T-cell (primary cell): ENCODE measurements at regions not wholly inside any gene's neighbourhood (a gene's known extent, or its start where the extent isn't known, plus 50 kb on each side); places are given as distances from the start of the nearest gene placed in this dataset.
"Not testable (repeated sequence)": the region's sequence is repeated elsewhere in the genome, so short reads cannot be mapped to it uniquely, and the experiment has no call there.

Experiments used
- ATAC-seq, 4 experiments: fragments of 200-7000 bp in 3 of 4; fragments of 150-1000 bp in 1 of 4; cut with Tn5 transposase; replicated peaks in 1 of 4; 1 replicate in 3 of 4; 2 replicates in 1 of 4; pipeline ENCODE4 v1.10.0; 2021; ENCODE audit warnings: moderate library complexity in 3 of 4, mild to moderate bottlenecking in 2 of 4, moderate number of reproducible peaks in 1 of 4
- CTCF ChIA-PET, 2 donors: fragments of 300-600 bp; sonication (Branson Sonifier 250); formaldehyde crosslinking; loops; one replicate each; lab custom pipeline; 2022; ENCODE audit warnings: antibody characterized with exemption in 2 of 2; lab: Charles Lee
- POLR2A ChIA-PET, 2 donors: fragments of 300-600 bp; sonication (Branson Sonifier 250); formaldehyde crosslinking; loops; one replicate each; lab custom pipeline; 2022; ENCODE audit warnings: antibody characterized with exemption in 2 of 2; lab: Charles Lee
- DNase-seq, 35 experiments: peaks; one replicate each; pipeline versions ENCODE4 v3.0.0 to v3.0.0-alpha.2; 2013 to 2023
- H3K27ac ChIP-seq: one replicate; pipeline ENCODE4 v1.5.1; 2013; ENCODE audit warnings: low read length
- H3K27me3 ChIP-seq, 2 experiments: replicated peaks in 1 of 2; 1 replicate in 1 of 2; 2 replicates in 1 of 2; pipeline versions ENCODE4 v1.6.1 to v1.7.0; 2013; ENCODE audit warnings: low read length in 1 of 2, mixed read lengths in 1 of 2; ENCODE audit not compliant: control insufficient read depth in 2 of 2, insufficient read depth in 2 of 2; ENCODE audit errors: extremely low read depth in 1 of 2
- H3K36me3 ChIP-seq, 2 donors: 1 replicate in 1 of 2; 2 replicates in 1 of 2; pipeline versions ENCODE4 v1.6.1 to v1.7.0; 2013; ENCODE audit warnings: low read length in 1 of 2; ENCODE audit not compliant: control insufficient read depth in 2 of 2, insufficient read depth in 1 of 2; ENCODE audit errors: extremely low read depth in 1 of 2
- H3K4me1 ChIP-seq, 2 experiments: 1 replicate in 1 of 2; 2 replicates in 1 of 2; pipeline versions ENCODE4 v1.6.1 to v1.7.0; 2013; ENCODE audit warnings: low read length in 2 of 2, mixed read lengths in 1 of 2; ENCODE audit not compliant: insufficient read depth in 2 of 2, control insufficient read depth in 1 of 2; ENCODE audit errors: extremely low read depth in 1 of 2
- H3K4me3 ChIP-seq, 2 donors: 1 replicate in 1 of 2; 2 replicates in 1 of 2; pipeline versions ENCODE4 v1.5.1 to v1.7.0; 2013; ENCODE audit warnings: mild to moderate bottlenecking in 2 of 2, low read length in 1 of 2, moderate library complexity in 1 of 2; ENCODE audit not compliant: control insufficient read depth in 1 of 2; ENCODE audit errors: extremely low read depth in 1 of 2
- H3K9me3 ChIP-seq: 2 replicates; pipeline ENCODE4 v1.7.0; 2013
- H3K27ac Mint-ChIP-seq, 2 donors: one replicate each; pipeline ENCODE4 v1.8.0; 2020 to 2021; ENCODE audit warnings: mild to moderate bottlenecking in 2 of 2, mixed read lengths in 2 of 2
- H3K27me3 Mint-ChIP-seq, 2 donors: one replicate each; pipeline ENCODE4 v1.8.0; 2021 to 2022; ENCODE audit warnings: mixed read lengths in 2 of 2
- H3K36me3 Mint-ChIP-seq: one replicate; pipeline ENCODE4 v1.8.0; 2021; ENCODE audit warnings: mixed read lengths
- H3K4me1 Mint-ChIP-seq, 3 donors: one replicate each; pipeline ENCODE4 v1.8.0; 2020 to 2022; ENCODE audit warnings: mixed read lengths in 3 of 3, mild to moderate bottlenecking in 1 of 3
- H3K4me3 Mint-ChIP-seq, 3 donors: one replicate each; pipeline ENCODE4 v1.8.0; 2020 to 2022; ENCODE audit warnings: mild to moderate bottlenecking in 3 of 3, mixed read lengths in 3 of 3, moderate library complexity in 3 of 3
- H3K9me3 Mint-ChIP-seq, 3 donors: one replicate each; pipeline ENCODE4 v1.8.0; 2020 to 2022; ENCODE audit warnings: mixed read lengths in 3 of 3
- WGBS: methylation state at CpG from one replicate; pipeline ENCODE4 v1.1.5; 2013; ENCODE audit warnings: missing lambda C conversion rate; ENCODE audit not compliant: insufficient coverage; 5-methylcytosine and 5-hydroxymethylcytosine counted together

- Histone ChIP-seq H3K27ac (no peak overlapping the region), H3K36me3 (no peaks in the 10 kb centered on the region), H3K9me3 (no peaks in the 10 kb centered on the region), H3K4me1 (no peaks in the 10 kb centered on the region), H3K27me3 (no peaks in the 10 kb centered on the region), H3K4me3 (no peak overlapping the region)
- no peaks in the 10 kb centered on the region for H3K27me3 Mint-ChIP-seq
- H3K36me3 Mint-ChIP-seq = no peaks in the 10 kb centered on the region
- no peaks in the 10 kb centered on the region for H3K4me1 Mint-ChIP-seq
- no peak overlapping the region for H3K27ac Mint-ChIP-seq
- peaks cover 0 to 3% (median 2%) of the 10 kb centered on the region in 3 donors for H3K9me3 Mint-ChIP-seq
- DNase-seq (no peak), ATAC-seq (no peak)
- H3K4me3 Mint-ChIP-seq = no peak overlapping the region
- POLR2A ChIA-PET = no interaction called here
- CTCF ChIA-PET = no interaction called here
- WGBS = 83% methylated on average over 3 of the region's 8 CpGs
These were observed 321.4 kb upstream of the EPHA4 start for GRCh38 chr2:221893501-221893900.

- H3K4me1 Mint-ChIP-seq, H3K9me3 ChIP-seq, ATAC-seq, CTCF ChIA-PET, H3K4me3 ChIP-seq, H3K36me3 ChIP-seq, H3K27ac Mint-ChIP-seq, H3K4me3 Mint-ChIP-seq, H3K27me3 ChIP-seq, H3K27ac ChIP-seq, DNase-seq, H3K4me1 ChIP-seq, H3K36me3 Mint-ChIP-seq, H3K9me3 Mint-ChIP-seq, H3K27me3 Mint-ChIP-seq, POLR2A ChIA-PET: not testable (repeated sequence)
- WGBS = 90% methylated on average over 9 of the region's 31 CpGs
These were observed 319.9 kb upstream of the EPHA4 start for GRCh38 chr2:221892006-221892405.

GRCh38 chr2:221883976-221884375 is 311.9 kb upstream of the EPHA4 start:
- Mint-ChIP-seq H3K27me3 (no peaks in the 10 kb centered on the region), H3K27ac (no peak overlapping the region)

GRCh38 chr2:221876016-221876415 is 303.9 kb upstream of the EPHA4 start:
- H3K9me3 Mint-ChIP-seq = peaks cover 4 to 10% (median 6%) of the 10 kb centered on the region in 3 donors
- H3K4me3 Mint-ChIP-seq = no peak overlapping the region
- CTCF ChIA-PET = no interaction called here
- H3K27ac Mint-ChIP-seq = no peak overlapping the region
- H3K27me3 Mint-ChIP-seq = no peaks in the 10 kb centered on the region
- H3K4me3 ChIP-seq = no peak overlapping the region
- H3K27ac ChIP-seq = no peak overlapping the region
- no peaks in the 10 kb centered on the region for H3K27me3 ChIP-seq
- POLR2A ChIA-PET = no interaction called here
- H3K36me3 ChIP-seq = no peaks in the 10 kb centered on the region
- no peaks in the 10 kb centered on the region for H3K36me3 Mint-ChIP-seq
- ATAC-seq = no peak
- no peaks in the 10 kb centered on the region for H3K4me1 Mint-ChIP-seq
- H3K9me3 ChIP-seq = no peaks in the 10 kb centered on the region
- no peaks in the 10 kb centered on the region for H3K4me1 ChIP-seq
- DNase-seq = no peak

More at GRCh38 chr2:221883976-221884375, 311.9 kb upstream of the EPHA4 start:
- no peaks in the 10 kb centered on the region for H3K27me3 ChIP-seq
- no peaks in the 10 kb centered on the region for H3K36me3 ChIP-seq
- no peak overlapping the region for H3K4me3 ChIP-seq
- ATAC-seq = no peak
- no peak overlapping the region for H3K4me3 Mint-ChIP-seq
- H3K9me3 ChIP-seq = no peaks in the 10 kb centered on the region
- no peak for DNase-seq
- no peak overlapping the region for H3K27ac ChIP-seq
- H3K4me1 Mint-ChIP-seq = no peaks in the 10 kb centered on the region
- ChIA-PET CTCF (interaction anchor here in 1 of 2 donors (0.5 kb wide), 1 partner anchor 1186 kb away, joined by 7 read pairs; no protein-coding TSS in a partner anchor), POLR2A (no interaction called here)
- 54% methylated on average over 2 of the region's 4 CpGs for WGBS
- H3K4me1 ChIP-seq = no peaks in the 10 kb centered on the region
- peaks cover 0 to 12% (median 2%) of the 10 kb centered on the region in 3 donors for H3K9me3 Mint-ChIP-seq
- no peaks in the 10 kb centered on the region for H3K36me3 Mint-ChIP-seq

- POLR2A ChIA-PET = no interaction called here
- no peaks in the 10 kb centered on the region for H3K27me3 Mint-ChIP-seq
- CTCF ChIA-PET = no interaction called here
- H3K27me3 ChIP-seq = no peaks in the 10 kb centered on the region
- H3K4me1 Mint-ChIP-seq = no peaks in the 10 kb centered on the region
- no peaks in the 10 kb centered on the region for H3K36me3 ChIP-seq
- no peak overlapping the region for H3K4me3 ChIP-seq
- DNase-seq (no peak), ATAC-seq (no peak)
- H3K36me3 Mint-ChIP-seq = no peaks in the 10 kb centered on the region
- no peaks in the 10 kb centered on the region for H3K4me1 ChIP-seq
- peaks cover 4 to 12% (median 6%) of the 10 kb centered on the region in 3 donors for H3K9me3 Mint-ChIP-seq
- H3K27ac ChIP-seq = no peak overlapping the region
- no peak overlapping the region for H3K27ac Mint-ChIP-seq
- no peak overlapping the region for H3K4me3 Mint-ChIP-seq
- WGBS = 67% methylated on average over 1 of the region's 2 CpGs
- H3K9me3 ChIP-seq = no peaks in the 10 kb centered on the region
These were observed 302.3 kb upstream of the EPHA4 start for GRCh38 chr2:221874444-221874843.

- no CpG with 5 or more reads among the region's 2 CpGs for WGBS
- H3K9me3 ChIP-seq = no peaks in the 10 kb centered on the region
- H3K4me1 Mint-ChIP-seq = no peaks in the 10 kb centered on the region
These were observed 285.6 kb upstream of the EPHA4 start for GRCh38 chr2:221857719-221858118.

GRCh38 chr2:221853297-221853696 is 281.2 kb upstream of the EPHA4 start:
- no peaks in the 10 kb centered on the region for H3K9me3 ChIP-seq
- Mint-ChIP-seq H3K4me1 (no peaks in the 10 kb centered on the region), H3K36me3 (no peaks in the 10 kb centered on the region), H3K27ac (no peak overlapping the region), H3K9me3 (peaks cover 0 to 3% (median 0%) of the 10 kb centered on the region in 3 donors), H3K4me3 (no peak overlapping the region), H3K27me3 (no peaks in the 10 kb centered on the region)
- no peaks in the 10 kb centered on the region for H3K4me1 ChIP-seq
- H3K4me3 ChIP-seq = no peak overlapping the region
- ChIA-PET POLR2A (no interaction called here), CTCF (interaction anchor here in 1 of 2 donors (0.6 kb wide), 1 partner anchor 44 kb away, joined by 4 read pairs; no protein-coding TSS in a partner anchor)
- H3K27ac ChIP-seq = no peak overlapping the region
- DNase-seq (no peak), ATAC-seq (no peak)
- 0% methylated on average over 1 of the region's 1 CpG for WGBS
- no peaks in the 10 kb centered on the region for H3K36me3 ChIP-seq
- H3K27me3 ChIP-seq = no peaks in the 10 kb centered on the region

More at GRCh38 chr2:221857719-221858118, 285.6 kb upstream of the EPHA4 start:
- no peaks in the 10 kb centered on the region for H3K36me3 ChIP-seq
- H3K27me3 ChIP-seq = no peaks in the 10 kb centered on the region
- H3K4me1 ChIP-seq = no peaks in the 10 kb centered on the region
- Mint-ChIP-seq H3K9me3 (peaks cover 0 to 3% (median 3%) of the 10 kb centered on the region in 3 donors), H3K27me3 (no peaks in the 10 kb centered on the region), H3K27ac (no peak overlapping the region), H3K4me3 (no peak overlapping the region), H3K36me3 (no peaks in the 10 kb centered on the region)
- no peak for DNase-seq
- no peak overlapping the region for H3K4me3 ChIP-seq
- CTCF ChIA-PET = no interaction called here
- POLR2A ChIA-PET = no interaction called here
- H3K27ac ChIP-seq = no peak overlapping the region
- ATAC-seq = no peak
